Stimulated activated naive B cell treated with anti-CD40 and anti-IgM and Interleukin-4, amounts not matched to agents 10 μg/mL and 1 μg/mL and 100 μg/mL, for 72 hours (primary cell): ENCODE measurements at regions not wholly inside any gene's neighbourhood (a gene's known extent, or its start where the extent isn't known, plus 50 kb on each side); places are given as distances from the start of the nearest gene placed in this dataset.

Experiments
- ATAC-seq, 2 donors: fragments of 150-1000 bp; cut with Tn5 transposase; replicated peaks; 2 replicates each; pipeline ENCODE4 v1.10.0; 2021; ENCODE audit warnings: moderate library complexity in 1 of 2
- DNase-seq: peaks from one replicate; pipeline ENCODE4 v3.0.0; 2021
- H3K27ac Mint-ChIP-seq: one replicate; pipeline ENCODE4 v1.8.0; 2022; ENCODE audit warnings: mild to moderate bottlenecking, mixed read lengths
- H3K27me3 Mint-ChIP-seq, 2 donors: one replicate each; pipeline ENCODE4 v1.8.0; 2022; ENCODE audit warnings: mixed read lengths in 2 of 2
- H3K36me3 Mint-ChIP-seq, 2 donors: one replicate each; pipeline ENCODE4 v1.8.0; 2022; ENCODE audit warnings: mixed read lengths in 2 of 2, mild to moderate bottlenecking in 1 of 2
- H3K4me1 Mint-ChIP-seq, 2 donors: one replicate each; pipeline ENCODE4 v1.8.0; 2022; ENCODE audit warnings: mixed read lengths in 2 of 2, mild to moderate bottlenecking in 1 of 2
- H3K4me3 Mint-ChIP-seq, 2 donors: one replicate each; pipeline ENCODE4 v1.8.0; 2022; ENCODE audit warnings: mild to moderate bottlenecking in 2 of 2, mixed read lengths in 2 of 2, moderate library complexity in 1 of 2
- H3K9me3 Mint-ChIP-seq, 2 donors: one replicate each; pipeline ENCODE4 v1.8.0; 2022; ENCODE audit warnings: mixed read lengths in 2 of 2, mild to moderate bottlenecking in 1 of 2

DNA sequence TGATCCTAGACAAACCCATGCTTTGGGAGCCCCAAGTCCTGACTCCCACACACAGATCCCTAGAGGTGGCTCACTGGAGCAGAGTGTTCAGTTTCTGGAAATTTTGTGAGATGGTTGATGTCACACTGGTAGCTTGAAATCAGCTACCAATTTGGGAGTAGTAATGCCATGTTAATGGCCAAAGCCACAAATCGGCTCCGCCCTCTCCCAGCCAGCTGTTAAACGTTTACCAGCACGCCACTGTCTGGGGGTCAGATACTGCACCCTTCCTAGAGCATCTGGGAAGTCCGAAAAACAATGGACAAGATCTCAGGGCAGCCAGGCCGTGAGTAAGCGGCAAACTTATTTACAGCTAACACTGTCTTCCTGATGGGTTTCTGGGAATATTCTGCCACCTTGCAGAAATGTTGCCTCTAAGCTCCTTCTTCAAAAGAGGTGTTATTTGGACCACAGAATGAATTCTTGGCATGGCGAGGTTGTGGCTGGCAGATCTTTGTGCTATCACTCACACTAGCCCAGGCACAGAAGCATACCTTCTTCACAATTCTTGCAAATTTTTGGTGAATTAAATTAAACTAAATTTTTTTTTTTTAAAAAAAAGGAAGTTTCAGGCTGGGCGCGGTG, 60.2 kb upstream of the FZD7 start:
- no peak overlapping the region for H3K27ac Mint-ChIP-seq
- H3K4me1 Mint-ChIP-seq = no peaks in the 10 kb centered on the region
- peaks cover 6% of the 10 kb centered on the region in 2 donors for H3K9me3 Mint-ChIP-seq
- no peaks in the 10 kb centered on the region for H3K36me3 Mint-ChIP-seq
- DNase-seq (no peak), ATAC-seq (no peak)
- H3K4me3 Mint-ChIP-seq = no peak overlapping the region
- H3K27me3 Mint-ChIP-seq = peaks cover 32 to 34% of the 10 kb centered on the region in 2 donors

DNA sequence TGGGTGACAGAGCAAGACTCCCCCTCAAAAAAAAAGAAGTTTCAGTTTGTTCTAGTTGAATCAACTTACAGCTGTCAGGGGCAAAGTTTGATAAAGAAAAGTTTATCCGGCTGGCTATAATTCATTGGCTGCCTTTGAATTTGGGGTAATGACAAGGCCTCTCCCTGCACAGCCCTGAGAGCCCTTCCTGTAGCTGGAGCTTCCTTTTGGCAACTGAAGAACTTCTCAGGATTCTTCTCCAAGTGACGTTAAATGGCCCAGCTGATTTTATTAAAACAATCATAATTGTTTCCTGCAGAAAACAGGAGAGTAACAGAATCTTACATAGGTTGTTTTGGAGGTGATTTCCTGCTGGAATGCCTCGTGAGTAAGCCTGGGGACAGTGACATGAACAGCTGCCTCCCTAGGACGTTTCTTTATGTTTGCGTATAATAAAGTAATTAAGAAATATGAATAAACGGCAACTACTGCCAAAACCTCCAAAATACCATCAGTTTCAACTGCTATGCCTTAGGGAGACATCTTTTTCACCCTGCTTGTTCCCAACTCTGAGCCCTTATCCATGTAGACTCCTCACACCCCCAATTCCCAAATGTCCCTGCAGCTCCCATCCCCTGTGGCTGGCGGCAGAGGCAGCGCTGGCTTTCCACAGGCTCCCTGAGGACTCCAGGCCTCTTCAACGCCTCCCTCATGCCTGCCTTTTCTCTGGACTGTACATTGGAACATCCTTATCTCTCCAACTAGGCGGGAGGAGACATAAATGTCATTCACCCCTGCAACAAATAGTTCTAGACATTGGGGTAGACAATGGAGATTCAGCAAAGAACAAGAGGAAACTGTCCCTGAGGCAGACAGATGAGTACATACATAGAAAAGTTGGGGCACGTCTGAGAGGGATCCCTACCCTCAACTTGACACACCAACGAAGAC, 59.2 kb upstream of the FZD7 start:
- H3K4me3 Mint-ChIP-seq = no peak overlapping the region
- H3K4me1 Mint-ChIP-seq = no peaks in the 10 kb centered on the region
- H3K36me3 Mint-ChIP-seq = no peaks in the 10 kb centered on the region
- no peak overlapping the region for H3K27ac Mint-ChIP-seq
- DNase-seq = no peak
- no peak for ATAC-seq
- H3K9me3 Mint-ChIP-seq = peaks cover 6% of the 10 kb centered on the region in 2 donors
- H3K27me3 Mint-ChIP-seq = peaks cover 34 to 38% of the 10 kb centered on the region in 2 donors

DNA sequence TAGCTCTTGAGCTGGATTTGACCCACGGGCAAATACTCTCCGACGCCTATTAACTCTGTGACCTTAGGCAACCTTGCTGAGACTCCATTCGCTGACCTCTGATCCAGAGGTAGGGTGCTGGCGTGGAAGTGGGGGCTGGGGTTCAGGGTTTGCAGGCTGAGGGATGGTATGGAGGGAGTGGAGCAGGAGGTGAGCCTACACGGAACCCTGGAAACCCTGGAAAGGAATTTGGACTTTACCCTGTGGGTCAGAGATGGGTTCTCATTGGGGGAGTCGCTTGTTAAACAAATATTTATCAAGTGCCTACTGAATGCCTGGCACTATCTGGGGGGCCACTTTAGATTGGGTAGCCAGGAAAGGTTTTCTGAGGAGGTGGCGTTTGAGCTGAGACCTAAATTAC, 58.2 kb upstream of the FZD7 start:
- no peaks in the 10 kb centered on the region for H3K36me3 Mint-ChIP-seq
- DNase-seq (no peak), ATAC-seq (no peak)
- H3K27me3 Mint-ChIP-seq = peaks cover 32 to 39% of the 10 kb centered on the region in 2 donors
- no peaks in the 10 kb centered on the region for H3K4me1 Mint-ChIP-seq
- H3K4me3 Mint-ChIP-seq = no peak overlapping the region
- H3K9me3 Mint-ChIP-seq = peaks cover 3 to 6% of the 10 kb centered on the region in 2 donors
- H3K27ac Mint-ChIP-seq = no peak overlapping the region

DNA sequence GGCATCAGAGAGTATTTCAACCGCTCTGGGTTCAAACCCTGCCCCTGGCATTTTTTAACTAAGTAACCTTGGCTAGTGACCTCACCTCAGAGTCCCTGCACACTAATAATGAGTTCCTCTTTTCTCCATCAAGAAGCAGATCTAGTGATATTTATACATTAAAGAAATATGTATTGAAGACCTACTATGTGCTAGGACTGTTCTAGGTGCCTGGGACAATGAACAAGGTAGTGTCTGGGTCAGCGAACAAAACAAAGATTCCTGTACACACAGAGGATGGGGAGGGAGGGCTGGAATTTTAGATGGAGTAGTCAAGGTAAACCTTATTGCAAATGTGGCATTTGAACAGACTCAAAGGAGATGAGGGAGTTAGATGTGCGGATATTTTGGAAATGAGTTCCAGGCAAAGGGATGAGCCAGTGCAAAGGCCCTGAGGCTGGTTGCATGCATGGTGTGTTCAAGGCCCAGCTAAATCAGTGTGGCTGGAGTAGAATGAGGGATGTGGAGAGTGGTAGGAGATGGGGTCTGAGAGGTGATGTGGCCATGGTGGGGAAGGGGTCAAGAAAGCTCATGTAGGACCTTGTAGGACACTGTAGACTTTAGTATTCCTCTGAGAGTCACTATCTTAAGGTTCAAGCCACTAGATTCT, 57.6 kb upstream of the FZD7 start:
- H3K27me3 Mint-ChIP-seq = peaks cover 34 to 35% of the 10 kb centered on the region in 2 donors
- H3K36me3 Mint-ChIP-seq = no peaks in the 10 kb centered on the region
- ATAC-seq (no peak), DNase-seq (no peak)
- H3K4me3 Mint-ChIP-seq = no peak overlapping the region
- H3K27ac Mint-ChIP-seq = no peak overlapping the region
- peaks cover 0 to under 1% of the 10 kb centered on the region in 2 donors for H3K9me3 Mint-ChIP-seq
- no peaks in the 10 kb centered on the region for H3K4me1 Mint-ChIP-seq

DNA sequence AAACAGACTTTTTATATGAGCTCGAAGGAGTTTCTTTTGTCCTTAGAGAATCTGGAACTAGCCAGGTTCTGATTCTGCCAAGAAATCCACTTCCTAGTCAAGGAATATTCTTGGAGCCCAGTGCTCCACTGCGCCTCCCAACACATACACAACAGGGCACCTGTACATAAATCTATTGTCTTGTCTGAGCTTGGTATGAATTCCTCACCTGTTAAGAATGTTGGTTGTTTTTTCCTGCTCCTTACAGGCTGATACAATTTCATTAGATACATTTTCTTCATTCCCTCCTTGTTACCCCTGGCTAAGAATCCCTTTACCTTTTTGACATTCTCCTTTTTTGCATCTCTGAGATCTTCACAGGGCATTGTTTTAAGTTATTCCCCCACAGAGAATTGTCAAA, 56.0 kb upstream of the FZD7 start:
- Mint-ChIP-seq H3K27ac (no peak overlapping the region), H3K9me3 (no peaks in the 10 kb centered on the region), H3K27me3 (peaks cover 26 to 32% of the 10 kb centered on the region in 2 donors), H3K36me3 (no peaks in the 10 kb centered on the region), H3K4me1 (no peaks in the 10 kb centered on the region), H3K4me3 (no peak overlapping the region)
- DNase-seq (no peak), ATAC-seq (no peak)

DNA sequence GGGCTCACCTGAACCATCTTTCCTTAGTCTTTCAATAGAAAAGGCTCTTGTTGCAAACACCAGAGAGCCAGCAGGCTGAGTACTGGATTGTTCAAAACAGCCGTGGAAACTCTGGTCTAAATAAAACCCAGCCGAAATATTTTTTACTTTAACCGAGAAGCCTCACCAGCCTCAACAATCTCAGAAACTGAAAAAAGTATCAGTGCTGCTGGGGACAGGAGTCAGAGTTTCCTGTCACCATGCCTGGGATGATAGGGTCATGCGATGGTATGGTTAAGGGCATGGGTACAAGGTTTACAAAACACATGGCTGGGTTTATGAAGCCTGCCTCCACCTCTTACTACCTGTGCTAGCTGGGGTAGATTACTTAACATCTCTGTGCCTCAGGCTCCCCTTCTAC, 55.3 kb upstream of the FZD7 start:
- H3K9me3 Mint-ChIP-seq = no peaks in the 10 kb centered on the region
- DNase-seq (no peak), ATAC-seq (no peak)
- H3K4me1 Mint-ChIP-seq = no peaks in the 10 kb centered on the region
- no peak overlapping the region for H3K27ac Mint-ChIP-seq
- no peaks in the 10 kb centered on the region for H3K36me3 Mint-ChIP-seq
- no peak overlapping the region for H3K4me3 Mint-ChIP-seq
- H3K27me3 Mint-ChIP-seq = peaks cover 26 to 31% of the 10 kb centered on the region in 2 donors

DNA sequence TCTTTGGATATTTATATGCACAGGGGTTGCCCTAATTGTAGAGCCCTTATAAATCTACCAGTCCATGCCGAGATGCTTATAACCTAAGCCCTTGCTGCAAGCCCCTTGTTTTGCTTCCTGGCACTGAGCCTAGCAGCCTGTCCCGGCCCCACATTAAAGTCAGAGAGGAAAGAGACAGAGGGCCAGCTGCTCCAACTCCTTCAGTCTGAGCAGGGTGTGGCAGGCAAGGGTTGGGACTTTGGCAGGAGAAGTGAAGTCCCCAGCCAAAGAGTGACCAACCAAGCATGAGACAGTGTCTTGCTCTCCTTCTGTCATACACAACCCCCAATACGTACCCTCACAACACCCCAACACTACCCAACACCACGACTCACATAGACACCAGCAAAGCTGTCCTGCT, 54.7 kb upstream of the FZD7 start:
- Mint-ChIP-seq H3K36me3 (no peaks in the 10 kb centered on the region), H3K4me3 (no peak overlapping the region), H3K27me3 (peaks cover 26 to 31% of the 10 kb centered on the region in 2 donors), H3K9me3 (no peaks in the 10 kb centered on the region), H3K4me1 (no peaks in the 10 kb centered on the region), H3K27ac (no peak overlapping the region)
- ATAC-seq (no peak), DNase-seq (no peak)

DNA sequence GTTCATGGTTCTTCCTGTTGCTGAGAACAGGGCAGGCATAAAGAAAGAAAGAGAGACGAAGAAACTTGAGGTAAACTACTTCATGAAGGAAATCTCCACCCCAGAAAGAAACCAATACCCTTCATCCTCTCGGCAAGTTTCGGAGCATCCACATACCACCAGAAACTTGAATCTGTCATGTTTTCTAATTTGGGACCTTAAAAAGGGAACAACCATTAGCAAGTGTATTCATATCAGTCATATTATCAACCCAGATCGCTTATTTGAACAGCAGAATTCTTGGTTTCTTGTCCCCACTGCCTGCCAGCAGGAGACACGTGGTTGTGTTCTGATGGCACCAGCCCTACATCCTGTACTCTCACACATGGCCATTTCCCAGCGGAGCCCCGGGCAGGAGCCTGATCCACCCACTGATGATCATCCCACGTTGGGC, 53.2 kb upstream of the FZD7 start:
- no peaks in the 10 kb centered on the region for H3K36me3 Mint-ChIP-seq
- ATAC-seq (no peak), DNase-seq (no peak)
- H3K4me3 Mint-ChIP-seq = no peak overlapping the region
- no peaks in the 10 kb centered on the region for H3K9me3 Mint-ChIP-seq
- peaks cover 0 to 4% of the 10 kb centered on the region in 2 donors for H3K4me1 Mint-ChIP-seq
- no peak overlapping the region for H3K27ac Mint-ChIP-seq
- peaks cover 26% of the 10 kb centered on the region in 2 donors for H3K27me3 Mint-ChIP-seq

DNA sequence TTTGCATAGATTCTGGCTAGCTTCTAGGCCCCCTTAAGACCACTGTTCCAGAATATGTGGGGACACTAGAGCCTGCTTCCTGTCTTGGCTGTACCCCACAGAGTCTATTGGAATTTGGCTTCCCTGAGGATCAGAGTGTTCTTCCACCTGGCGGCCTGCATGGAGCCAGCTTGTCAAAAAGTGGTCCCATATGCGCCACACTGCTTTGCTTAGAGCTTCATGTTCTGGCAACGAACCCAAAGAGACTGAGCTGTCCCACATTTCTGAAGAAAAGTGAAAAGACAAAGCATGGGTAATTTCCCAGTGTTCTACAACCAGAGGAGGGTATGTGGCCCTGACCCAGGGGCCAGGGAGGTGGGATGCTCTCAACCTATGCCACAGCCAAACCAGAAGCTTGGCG, 52.7 kb upstream of the FZD7 start:
- no peak for ATAC-seq
- Mint-ChIP-seq H3K27me3 (peaks cover 26% of the 10 kb centered on the region in 2 donors), H3K9me3 (no peaks in the 10 kb centered on the region), H3K36me3 (no peaks in the 10 kb centered on the region), H3K4me1 (peaks cover 0 to 6% of the 10 kb centered on the region in 2 donors), H3K4me3 (no peak overlapping the region), H3K27ac (no peak overlapping the region)
- no peak for DNase-seq

DNA sequence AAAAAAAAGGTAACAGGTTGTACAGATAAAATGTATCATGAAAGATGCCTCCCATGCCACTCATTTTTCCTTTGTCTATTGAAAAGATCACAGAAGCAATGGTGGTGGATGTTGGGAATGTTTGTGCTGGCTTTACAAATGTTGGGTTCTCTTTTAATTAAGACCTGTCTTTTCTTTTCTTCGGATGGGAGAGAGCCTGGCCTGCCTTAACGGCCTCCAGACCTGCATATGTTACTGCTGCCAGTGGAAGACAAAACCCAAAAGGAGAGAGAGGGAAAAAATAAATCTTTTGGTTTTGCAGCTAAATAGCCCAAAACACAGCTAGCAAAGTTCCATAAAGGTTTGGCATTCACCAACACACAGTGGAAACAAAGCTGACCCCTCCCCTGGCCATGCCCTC, 50.5 kb upstream of the FZD7 start:
- no peak for DNase-seq
- Mint-ChIP-seq H3K36me3 (no peaks in the 10 kb centered on the region), H3K4me1 (peaks cover 0 to 6% of the 10 kb centered on the region in 2 donors), H3K4me3 (no peak overlapping the region), H3K9me3 (no peaks in the 10 kb centered on the region), H3K27me3 (peaks cover 13 to 17% of the 10 kb centered on the region in 2 donors), H3K27ac (no peak overlapping the region)
- no peak for ATAC-seq

DNA sequence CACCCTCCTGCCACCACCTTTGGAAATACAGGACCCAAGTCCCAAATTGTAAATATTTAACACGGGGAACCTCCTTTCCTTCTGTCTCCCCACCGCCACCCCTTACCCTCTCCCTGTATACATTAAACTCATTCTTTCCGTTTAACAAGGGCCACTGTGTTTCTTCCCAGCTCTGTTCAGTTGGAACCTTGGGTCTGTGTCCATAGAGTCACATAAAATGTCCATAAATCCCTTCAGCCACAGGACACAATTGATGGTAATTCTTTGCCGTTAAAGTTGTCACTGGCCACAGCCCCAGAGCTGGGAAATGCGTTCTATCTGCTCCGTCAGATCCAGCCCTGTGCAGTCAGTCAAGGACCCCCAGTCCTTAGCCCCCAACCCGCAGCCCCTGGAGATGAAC, 49.9 kb upstream of the FZD7 start:
- Mint-ChIP-seq H3K4me3 (no peak overlapping the region), H3K36me3 (no peaks in the 10 kb centered on the region), H3K9me3 (no peaks in the 10 kb centered on the region), H3K4me1 (peaks cover 0 to 6% of the 10 kb centered on the region in 2 donors), H3K27me3 (peaks cover 13 to 17% of the 10 kb centered on the region in 2 donors), H3K27ac (no peak overlapping the region)
- ATAC-seq (no peak), DNase-seq (no peak)
